GM12891 (cell line): ENCODE measurements at regions not wholly inside any gene's neighbourhood (a gene's known extent, or its start where the extent isn't known, plus 50 kb on each side); places are given as distances from the start of the nearest gene placed in this dataset.

Experiments
- PAX5 ChIP-seq: IDR thresholded peaks from 2 replicates; pipeline ENCODE4 v1.6.1; 2011; ENCODE audit warnings: low read length, moderate library complexity, mild to moderate bottlenecking; ENCODE audit not compliant: insufficient read depth, severe bottlenecking
- POLR2A ChIP-seq: IDR thresholded peaks from 2 replicates; pipeline ENCODE4 v1.6.1; 2011; ENCODE audit warnings: low read depth, low read length, control low read depth
- POLR2AphosphoS5 ChIP-seq: IDR thresholded peaks from 2 replicates; pipeline ENCODE4 v1.6.1; 2011; ENCODE audit warnings: low read depth, low read length, control low read depth
- SPI1 ChIP-seq: IDR thresholded peaks from 2 replicates; pipeline ENCODE4 v1.6.1; 2011; ENCODE audit warnings: low read depth, low read length, control low read depth
- TAF1 ChIP-seq: IDR thresholded peaks from 2 replicates; pipeline ENCODE4 v1.6.1; 2011; ENCODE audit warnings: low read depth, low read length, control low read depth

- TF ChIP-seq POLR2AphosphoS5 (no peak), POLR2A (no peak), TAF1 (no peak), SPI1 (no peak), PAX5 (no peak)
Measured at GRCh38 chr1:227445092-227445674, 118.2 kb upstream of the ZNF678 start.
